Hematopoietic multipotent progenitor cell treated with erythropoietin and hydrocortisone succinate and interleukin-3 and kit ligand, for 8 days (in vitro differentiated cells): ENCODE measurements at regions not wholly inside any gene's neighbourhood (a gene's known extent, or its start where the extent isn't known, plus 50 kb on each side); places are given as distances from the start of the nearest gene placed in this dataset.

ENCODE experiments used
- DNase-seq: peaks from one replicate; pipeline ENCODE4 v3.0.0-alpha.2; 2015

- DNase-seq, result no peak
These were observed 59.4 kb upstream of the IRX4 start for GRCh38 chr5:1942158-1942557.

- DNase-seq, result no peak
These were observed 56.5 kb upstream of the IRX4 start for GRCh38 chr5:1939256-1939655.

GRCh38 chr5:1938310-1939000 lies 55.7 kb upstream of the IRX4 start:
- DNase-seq, result no peak

- DNase-seq, result no peak
These were observed 54.9 kb upstream of the IRX4 start for GRCh38 chr5:1937590-1937989.

- DNase-seq, result no peak
These were observed 54.2 kb upstream of the IRX4 start for GRCh38 chr5:1936901-1937300.

GRCh38 chr5:1936413-1936812 lies 53.7 kb upstream of the IRX4 start:
- no peak for DNase-seq

GRCh38 chr5:1934801-1935429 lies 52.2 kb upstream of the IRX4 start:
- DNase-seq, result no peak

- DNase-seq, result no peak
These were observed 51.3 kb upstream of the IRX4 start for GRCh38 chr5:1934056-1934394.

- no peak for DNase-seq
These were observed 50.8 kb upstream of the IRX4 start for GRCh38 chr5:1933364-1934055.
